Spleen (tissue), 11 donors: ENCODE measurements at regions not wholly inside any gene's neighbourhood (a gene's known extent, or its start where the extent isn't known, plus 50 kb on each side); places are given as distances from the start of the nearest gene placed in this dataset.

ENCODE experiments used
- DNase-seq: peaks from one replicate; pipeline ENCODE4 v3.0.0-alpha.2; 2020
- H3K27ac ChIP-seq, 8 donors: fragments of 200-600 bp; sonication (generic) in 7 of 8; 1 replicate in 4 of 8; 2 replicates in 4 of 8; pipeline versions ENCODE4 v1.5.0 to v1.8.0; 2016 to 2021; ENCODE audit warnings: inconsistent platforms in 4 of 8, mild to moderate bottlenecking in 4 of 8, moderate library complexity in 1 of 8
- H3K27me3 ChIP-seq, 7 donors: fragments of 200-600 bp; sonication (generic) in 6 of 7; replicated peaks in 1 of 7; 1 replicate in 4 of 7; 2 replicates in 3 of 7; pipeline versions ENCODE4 v1.5.0 to v1.8.0; 2016 to 2021; ENCODE audit warnings: inconsistent platforms in 3 of 7, mild to moderate bottlenecking in 1 of 7
- H3K36me3 ChIP-seq, 6 donors: fragments of 200-600 bp; sonication (generic) in 5 of 6; 1 replicate in 4 of 6; 2 replicates in 2 of 6; pipeline versions ENCODE4 v1.5.0 to v1.8.0; 2016 to 2021; ENCODE audit warnings: inconsistent platforms in 2 of 6
- H3K4me1 ChIP-seq, 6 donors: fragments of 200-600 bp; sonication (generic) in 5 of 6; 1 replicate in 3 of 6; 2 replicates in 3 of 6; pipeline versions ENCODE4 v1.5.0 to v1.8.0; 2016 to 2021; ENCODE audit warnings: inconsistent platforms in 3 of 6
- H3K4me3 ChIP-seq, 8 donors: fragments of 200-600 bp; sonication (generic) in 7 of 8; 1 replicate in 4 of 8; 2 replicates in 4 of 8; pipeline versions ENCODE4 v1.5.0 to v1.8.0; 2016 to 2021; ENCODE audit warnings: inconsistent platforms in 4 of 8, mild to moderate bottlenecking in 4 of 8, moderate library complexity in 2 of 8
- H3K9me3 ChIP-seq, 8 donors: fragments of 200-600 bp; sonication (generic) in 7 of 8; 1 replicate in 4 of 8; 2 replicates in 4 of 8; pipeline versions ENCODE4 v1.5.0 to v1.8.0; 2016 to 2021; ENCODE audit warnings: inconsistent platforms in 4 of 8
- CTCF ChIP-seq, 11 experiments: fragments of 200-600 bp in 7 of 11; fragments of 450-650 bp in 4 of 11; sonication (generic) in 4 of 11; IDR thresholded peaks in 8 of 11; conservative IDR thresholded peaks in 3 of 11; 1 replicate in 7 of 11; 2 replicates in 4 of 11; pipeline versions ENCODE4 v1.4.0 to v1.8.0; 2016 to 2021; ENCODE audit warnings: antibody characterized with exemption in 11 of 11, inconsistent platforms in 4 of 11, mild to moderate bottlenecking in 1 of 11
- POLR2A ChIP-seq, 3 donors: fragments of 450-650 bp; IDR thresholded peaks; one replicate each; pipeline ENCODE4 v1.5.1; 2017; ENCODE audit warnings: antibody characterized with exemption in 3 of 3, mild to moderate bottlenecking in 1 of 3
- POLR2AphosphoS5 ChIP-seq, 3 donors: sonication (generic); formaldehyde crosslinking; IDR thresholded peaks; one replicate each; pipeline ENCODE4 v1.5.1; 2017; ENCODE audit warnings: antibody characterized with exemption in 3 of 3
- WGBS, 5 donors: extraction: QIAGEN DNeasy Blood & Tissue Kit in 3 of 5; methylation state at CpG; one replicate each; pipeline versions ENCODE4 v1.1.5 to v1.1.7; 2013 to 2018; 5-methylcytosine and 5-hydroxymethylcytosine counted together
- intact Hi-C: fragments of 100-400 bp; cut with DNase I; formaldehyde crosslinking; loops from one replicate; pipeline ENCODE4 v1.15.0; 2023; ENCODE audit warnings: low total_unique reads
- donor health status: healthy with polysubstance abuse.
- donor health status: DM: no; HTN: no; CAD: no; lungs with moderate emphysema.
- donor health status: DM: no; HTN: no; CAD: no.
- donor health status: Bipolar disorder and iron deficiency.
- donor health status: healthy.
- donor health status: DM: no; HTN: no; CAD: no.
- donor health status: DM: yes; HTN: yes; CAD: no.

GRCh38 chr2:121904656-121905055 lies 149.2 kb downstream of the TSN start:
- intact Hi-C loops, result no loop called here
- WGBS, 5 donors, result 86 to 96% (median 93%) methylated on average over 2 of the region's 2 CpGs
- no peak overlapping the region for H3K4me3 ChIP-seq
- peaks cover 0 to 6% (median 0%) of the 10 kb centered on the region in 6 donors for H3K4me1 ChIP-seq
- no peak overlapping the region for H3K27ac ChIP-seq
- TF ChIP-seq CTCF (IDR thresholded peaks at IDR 0.05 in 8 of 11, conservative IDR thresholded peaks at IDR 0.05 in 3 of 11), result no peak
- TF ChIP-seq POLR2A (IDR thresholded peaks at IDR 0.05), result no peak
- no peak for TF ChIP-seq POLR2AphosphoS5 (IDR thresholded peaks at IDR 0.05)
- DNase-seq, result no peak
- peaks cover 0 to 3% (median 0%) of the 10 kb centered on the region in 8 donors for H3K9me3 ChIP-seq
- H3K27me3 ChIP-seq, result peaks cover 0 to 4% (median 0%) of the 10 kb centered on the region in 7 donors
- H3K36me3 ChIP-seq, result no peaks in the 10 kb centered on the region

- DNase-seq, result no peak
- intact Hi-C loops, result no loop called here
- Histone ChIP-seq H3K36me3 (no peaks in the 10 kb centered on the region), H3K4me3 (no peak overlapping the region), H3K4me1 (peaks cover 0 to 6% (median 0%) of the 10 kb centered on the region in 6 donors), H3K9me3 (peaks cover 0 to 3% (median 0%) of the 10 kb centered on the region in 8 donors), H3K27ac (no peak overlapping the region), H3K27me3 (peaks cover 0 to 4% (median 0%) of the 10 kb centered on the region in 7 donors)
- no peak for TF ChIP-seq POLR2A (IDR thresholded peaks at IDR 0.05)
- TF ChIP-seq POLR2AphosphoS5 (IDR thresholded peaks at IDR 0.05), result no peak
- 83 to 92% (median 88%) methylated on average over 7 of the region's 7 CpGs for WGBS, 5 donors
Measured at GRCh38 chr2:121905201-121905600, 149.8 kb downstream of the TSN start.

GRCh38 chr2:121906170-121906569 lies 150.7 kb downstream of the TSN start:
- Histone ChIP-seq H3K36me3 (no peaks in the 10 kb centered on the region), H3K9me3 (peaks cover 0 to 3% (median 0%) of the 10 kb centered on the region in 8 donors), H3K27me3 (peaks cover 0 to 4% (median 0%) of the 10 kb centered on the region in 7 donors), H3K4me1 (peaks cover 0 to 6% (median 0%) of the 10 kb centered on the region in 6 donors), H3K4me3 (no peak overlapping the region), H3K27ac (no peak overlapping the region)
- TF ChIP-seq POLR2AphosphoS5 (IDR thresholded peaks at IDR 0.05) (no peak), CTCF (IDR thresholded peaks at IDR 0.05 in 8 of 11, conservative IDR thresholded peaks at IDR 0.05 in 3 of 11) (no peak), POLR2A (IDR thresholded peaks at IDR 0.05) (no peak)
- intact Hi-C loops, result no loop called here
- DNase-seq, result no peak
- 88 to 96% (median 90%) methylated on average over 11 of the region's 11 CpGs for WGBS, 5 donors

GRCh38 chr2:121907928-121908327 lies 152.5 kb downstream of the TSN start:
- no peaks in the 10 kb centered on the region for H3K27me3 ChIP-seq
- DNase-seq, result no peak
- intact Hi-C loops, result no loop called here
- 60 to 81% (median 64%) methylated on average over 8 to 10 of the region's 10 CpGs for WGBS, 5 donors
- H3K4me1 ChIP-seq, result no peaks in the 10 kb centered on the region
- H3K27ac ChIP-seq, result no peak overlapping the region
- no peak for TF ChIP-seq POLR2A (IDR thresholded peaks at IDR 0.05)
- no peak for TF ChIP-seq POLR2AphosphoS5 (IDR thresholded peaks at IDR 0.05)
- no peak for TF ChIP-seq CTCF (IDR thresholded peaks at IDR 0.05 in 8 of 11, conservative IDR thresholded peaks at IDR 0.05 in 3 of 11)
- H3K9me3 ChIP-seq, result peaks cover 0 to 3% (median 0%) of the 10 kb centered on the region in 8 donors
- H3K36me3 ChIP-seq, result no peaks in the 10 kb centered on the region
- no peak overlapping the region for H3K4me3 ChIP-seq

GRCh38 chr2:121910139-121910538 lies 154.7 kb downstream of the TSN start:
- no peak for TF ChIP-seq POLR2A (IDR thresholded peaks at IDR 0.05)
- no peak for TF ChIP-seq POLR2AphosphoS5 (IDR thresholded peaks at IDR 0.05)
- no peak for TF ChIP-seq CTCF (IDR thresholded peaks at IDR 0.05 in 8 of 11, conservative IDR thresholded peaks at IDR 0.05 in 3 of 11)
- Histone ChIP-seq H3K27ac (no peak overlapping the region), H3K36me3 (no peaks in the 10 kb centered on the region), H3K4me1 (no peaks in the 10 kb centered on the region), H3K9me3 (peaks cover 0 to 3% (median 0%) of the 10 kb centered on the region in 8 donors), H3K4me3 (no peak overlapping the region), H3K27me3 (no peaks in the 10 kb centered on the region)
- WGBS, 5 donors, result 83 to 88% (median 84%) methylated on average over 1 of the region's 1 CpG
- DNase-seq, result no peak
- intact Hi-C loops, result no loop called here
